Endothelial cell of umbilical vein (primary cell): ENCODE measurements at regions not wholly inside any gene's neighbourhood (a gene's known extent, or its start where the extent isn't known, plus 50 kb on each side); places are given as distances from the start of the nearest gene placed in this dataset.

Experiments used
- BruUV-seq: library from RNA; stranded (reverse); fragments of 400-500 nt; replicated peaks from 2 replicates; lab custom pipeline; 2021; lab: Mats Ljungman, UMichigan
- CTCF ChIA-PET: fragments of 300-600, 350-600 bp; sonication (Branson Sonifier 250); formaldehyde crosslinking; loops from one replicate; lab custom pipeline; 2021; ENCODE audit warnings: antibody characterized with exemption, inconsistent platforms; lab: Charles Lee
- POLR2A ChIA-PET: fragments of 300-600, 350-600 bp; sonication (Branson Sonifier 250); formaldehyde crosslinking; loops from one replicate; lab custom pipeline; 2021; ENCODE audit warnings: antibody characterized with exemption, inconsistent platforms; lab: Charles Lee
- DNase-seq: peaks from one replicate; pipeline ENCODE4 v3.0.0-alpha.2; 2011; ENCODE audit warnings: low read depth, low spot score
- FAIRE-seq: peaks from 2 replicates; lab custom pipeline; 2011; peaks lifted over from hg19 to GRCh38; lab: Jason Lieb, UNC
- H2AFZ ChIP-seq: 2 replicates; pipeline ENCODE4 v1.6.0; 2012; ENCODE audit warnings: low read depth, low read length, control low read depth, inconsistent platforms
- H3K27ac ChIP-seq: 2 replicates; pipeline ENCODE4 v1.5.1; 2011; ENCODE audit warnings: low read depth, mild to moderate bottlenecking, control low read depth, low read length, moderate library complexity; ENCODE audit not compliant: insufficient read depth
- H3K27me3 ChIP-seq, 2 experiments: 2 replicates each; pipeline versions ENCODE4 v1.6.0 to v1.6.1; 2011; ENCODE audit warnings: low read length in 2 of 2, mixed read lengths in 1 of 2; ENCODE audit not compliant: control insufficient read depth in 2 of 2, insufficient read depth in 2 of 2
- H3K36me3 ChIP-seq, 2 experiments: 2 replicates in 1 of 2; 3 replicates in 1 of 2; pipeline ENCODE4 v1.5.1; 2011; ENCODE audit warnings: low read length in 2 of 2, mild to moderate bottlenecking in 1 of 2, moderate library complexity in 1 of 2; ENCODE audit not compliant: control insufficient read depth in 2 of 2, insufficient read depth in 2 of 2; ENCODE audit errors: extremely low read depth in 1 of 2
- H3K4me1 ChIP-seq: 3 replicates; pipeline ENCODE4 v1.5.1; 2011; ENCODE audit warnings: mild to moderate bottlenecking, low read length; ENCODE audit not compliant: control insufficient read depth, insufficient read depth; ENCODE audit errors: extremely low read depth
- H3K4me2 ChIP-seq: 2 replicates; pipeline ENCODE4 v1.6.1; 2011; ENCODE audit warnings: low read length, control low read depth, mixed read lengths; ENCODE audit not compliant: insufficient read depth
- H3K4me3 ChIP-seq, 3 experiments: fragments of 200-600 bp in 1 of 3; sonication (generic), shearing (Covaris generic) in 1 of 3; replicated peaks in 1 of 3; 2 replicates each; pipeline ENCODE4 v1.5.1; 2011 to 2016; ENCODE audit warnings: control low read depth in 3 of 3, low read length in 3 of 3, mild to moderate bottlenecking in 2 of 3, inconsistent platforms in 1 of 3, low read depth in 1 of 3, moderate library complexity in 1 of 3; ENCODE audit not compliant: insufficient read depth in 1 of 3
- H3K79me2 ChIP-seq: 2 replicates; pipeline ENCODE4 v1.6.0; 2012; ENCODE audit warnings: low read length, inconsistent platforms; ENCODE audit not compliant: control insufficient read depth, insufficient read depth
- H3K9ac ChIP-seq: replicated peaks from 2 replicates; pipeline ENCODE3; 2011; ENCODE audit warnings: low read length, control low read depth; ENCODE audit not compliant: insufficient read depth; ENCODE audit errors: extremely low read depth
- H3K9me1 ChIP-seq: replicated peaks from 3 replicates; pipeline ENCODE4 v1.6.0; 2011; ENCODE audit warnings: mild to moderate bottlenecking, low read length; ENCODE audit not compliant: control insufficient read depth, insufficient read depth; ENCODE audit errors: extremely low read depth
- H3K9me3 ChIP-seq: replicated peaks from 2 replicates; pipeline ENCODE4 v1.5.1; 2012; ENCODE audit warnings: low read length, inconsistent platforms; ENCODE audit not compliant: control insufficient read depth, insufficient read depth
- H4K20me1 ChIP-seq: replicated peaks from 2 replicates; pipeline ENCODE3; 2011; ENCODE audit warnings: mild to moderate bottlenecking, low read length; ENCODE audit not compliant: control insufficient read depth, insufficient read depth; ENCODE audit errors: extremely low read depth
- EZH2 ChIP-seq: IDR thresholded peaks from 2 replicates; pipeline ENCODE4 v1.6.1; 2012; ENCODE audit warnings: borderline replicate concordance, low read depth, mild to moderate bottlenecking, moderate library complexity, low read length, inconsistent platforms; ENCODE audit not compliant: severe bottlenecking
- FOS ChIP-seq: IDR thresholded peaks from 2 replicates; pipeline ENCODE4 v1.6.1; 2011; ENCODE audit warnings: mild to moderate bottlenecking, low read length, moderate library complexity, borderline replicate concordance; ENCODE audit not compliant: insufficient read depth
- GATA2 ChIP-seq: IDR thresholded peaks from 2 replicates; pipeline ENCODE4 v1.7.0; 2011; ENCODE audit warnings: low read depth, mild to moderate bottlenecking, moderate library complexity, mixed read lengths, low read length; ENCODE audit not compliant: insufficient read length, insufficient read depth
- JUN ChIP-seq: IDR thresholded peaks from 2 replicates; pipeline ENCODE4 v1.6.1; 2011; ENCODE audit warnings: borderline replicate concordance, low read depth; ENCODE audit not compliant: insufficient read length, insufficient read depth
- MYC ChIP-seq: IDR thresholded peaks from one replicate; pipeline ENCODE4 v1.6.1; 2011; ENCODE audit warnings: mild to moderate bottlenecking, low read depth, low read length
- POLR2A ChIP-seq: IDR thresholded peaks from 2 replicates; pipeline ENCODE4 v1.6.1; 2012; ENCODE audit warnings: low read depth, mild to moderate bottlenecking, control low read depth, low read length
- POLR2AphosphoS5 ChIP-seq: IDR thresholded peaks from 2 replicates; pipeline ENCODE4 v1.6.1; 2012; ENCODE audit warnings: low read depth, mild to moderate bottlenecking, control low read depth, low read length, moderate library complexity; ENCODE audit not compliant: insufficient read depth
- dilution Hi-C: fragments of 300-500 bp; cut with MboI; formaldehyde crosslinking; loops from one replicate; pipeline ENCODE4 v1.15.0; 2019; ENCODE audit warnings: low sequenced_read_pairs; ENCODE audit not compliant: extremely low pct_ligation_motif_present
- intact Hi-C: fragments of 100-400 bp; cut with micrococcal nuclease; formaldehyde crosslinking; loops from one replicate; pipeline ENCODE4 v1.10.0; 2022
- TF ChIP-seq, protein P1 (sequence below), 2 donors: IDR thresholded peaks; 1 replicate in 1 of 2; 2 replicates in 1 of 2; pipeline ENCODE4 v1.5.1; 2011; ENCODE audit warnings: low read length in 2 of 2, mild to moderate bottlenecking in 2 of 2, moderate library complexity in 2 of 2, control low read depth in 1 of 2, inconsistent platforms in 1 of 2, low read depth in 1 of 2; ENCODE audit not compliant: insufficient read depth in 1 of 2; ENCODE audit errors: extremely low read depth in 1 of 2
- TF ChIP-seq, protein P2 (sequence below): IDR thresholded peaks from 2 replicates; pipeline ENCODE4 v1.6.1; 2011; ENCODE audit not compliant: insufficient read depth, insufficient read length

DNA sequence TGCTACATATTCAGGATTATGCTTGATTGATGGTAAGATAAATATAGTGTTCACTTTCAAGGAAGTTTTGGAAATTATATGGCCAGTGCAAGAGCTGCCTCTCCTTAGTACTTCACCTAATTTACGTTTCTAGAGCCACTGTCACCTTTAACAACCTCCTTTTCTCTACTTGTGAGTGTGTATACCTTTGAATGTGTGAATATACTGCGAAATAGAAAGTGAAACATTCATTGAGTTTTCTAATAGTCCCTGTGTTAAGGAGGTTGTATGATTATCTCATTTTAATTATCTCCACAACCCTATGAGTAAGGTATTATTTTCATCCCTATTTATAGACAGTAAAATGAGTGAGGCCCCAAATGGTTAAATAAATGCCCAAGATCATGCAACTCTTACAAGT is 1050.5 kb downstream of the XPNPEP1 start:
- Histone ChIP-seq H3K9me1 (no peaks in the 10 kb centered on the region), H3K4me1 (no peaks in the 10 kb centered on the region), H3K27ac (no peak overlapping the region), H2AFZ (no peak overlapping the region), H4K20me1 (no peaks in the 10 kb centered on the region), H3K79me2 (no peaks in the 10 kb centered on the region), H3K4me3 (no peak overlapping the region), H3K36me3 (no peaks in the 10 kb centered on the region), H3K9ac (no peak overlapping the region), H3K4me2 (no peak overlapping the region), H3K9me3 (peaks cover 2% of the 10 kb centered on the region), H3K27me3 (no peaks in the 10 kb centered on the region)
- FAIRE-seq: no peak
- DNase-seq: no peak
- TF ChIP-seq, protein P1, sequence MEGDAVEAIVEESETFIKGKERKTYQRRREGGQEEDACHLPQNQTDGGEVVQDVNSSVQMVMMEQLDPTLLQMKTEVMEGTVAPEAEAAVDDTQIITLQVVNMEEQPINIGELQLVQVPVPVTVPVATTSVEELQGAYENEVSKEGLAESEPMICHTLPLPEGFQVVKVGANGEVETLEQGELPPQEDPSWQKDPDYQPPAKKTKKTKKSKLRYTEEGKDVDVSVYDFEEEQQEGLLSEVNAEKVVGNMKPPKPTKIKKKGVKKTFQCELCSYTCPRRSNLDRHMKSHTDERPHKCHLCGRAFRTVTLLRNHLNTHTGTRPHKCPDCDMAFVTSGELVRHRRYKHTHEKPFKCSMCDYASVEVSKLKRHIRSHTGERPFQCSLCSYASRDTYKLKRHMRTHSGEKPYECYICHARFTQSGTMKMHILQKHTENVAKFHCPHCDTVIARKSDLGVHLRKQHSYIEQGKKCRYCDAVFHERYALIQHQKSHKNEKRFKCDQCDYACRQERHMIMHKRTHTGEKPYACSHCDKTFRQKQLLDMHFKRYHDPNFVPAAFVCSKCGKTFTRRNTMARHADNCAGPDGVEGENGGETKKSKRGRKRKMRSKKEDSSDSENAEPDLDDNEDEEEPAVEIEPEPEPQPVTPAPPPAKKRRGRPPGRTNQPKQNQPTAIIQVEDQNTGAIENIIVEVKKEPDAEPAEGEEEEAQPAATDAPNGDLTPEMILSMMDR (IDR thresholded peaks at IDR 0.05; ENCODE audit: extremely low read depth in 1 of 2, insufficient read depth in 1 of 2, low read depth in 1 of 2, low read length in 2 of 2): no peak
- TF ChIP-seq JUN: no peak
- TF ChIP-seq FOS: no peak
- no peak for TF ChIP-seq POLR2AphosphoS5
- TF ChIP-seq, protein P2, sequence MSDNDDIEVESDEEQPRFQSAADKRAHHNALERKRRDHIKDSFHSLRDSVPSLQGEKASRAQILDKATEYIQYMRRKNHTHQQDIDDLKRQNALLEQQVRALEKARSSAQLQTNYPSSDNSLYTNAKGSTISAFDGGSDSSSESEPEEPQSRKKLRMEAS: no peak
- TF ChIP-seq GATA2: no peak
- TF ChIP-seq POLR2A: no peak
- no peak for TF ChIP-seq MYC
- TF ChIP-seq EZH2: no peak
- dilution Hi-C loops (no loop called here), intact Hi-C loops (no loop called here)
- POLR2A ChIA-PET: no interaction called here
- no TSS peak for BruUV-seq
- CTCF ChIA-PET: no interaction called here
